HL-60/S4 treated with retinoic acid at 250 ng/mL for 4 days and 3 days (cell line): ENCODE measurements at regions not wholly inside any gene's neighbourhood (a gene's known extent, or its start where the extent isn't known, plus 50 kb on each side); places are given as distances from the start of the nearest gene placed in this dataset.
"Not testable (repeated sequence)": the region's sequence is repeated elsewhere in the genome, so short reads cannot be mapped to it uniquely, and the experiment has no call there.

Experiments used
- in situ Hi-C: fragments of 300-500 bp; cut with MboI; formaldehyde crosslinking; loops from 2 replicates; pipeline ENCODE4 v1.7.0; 2022; ENCODE audit warnings: low sequenced_read_pairs

DNA sequence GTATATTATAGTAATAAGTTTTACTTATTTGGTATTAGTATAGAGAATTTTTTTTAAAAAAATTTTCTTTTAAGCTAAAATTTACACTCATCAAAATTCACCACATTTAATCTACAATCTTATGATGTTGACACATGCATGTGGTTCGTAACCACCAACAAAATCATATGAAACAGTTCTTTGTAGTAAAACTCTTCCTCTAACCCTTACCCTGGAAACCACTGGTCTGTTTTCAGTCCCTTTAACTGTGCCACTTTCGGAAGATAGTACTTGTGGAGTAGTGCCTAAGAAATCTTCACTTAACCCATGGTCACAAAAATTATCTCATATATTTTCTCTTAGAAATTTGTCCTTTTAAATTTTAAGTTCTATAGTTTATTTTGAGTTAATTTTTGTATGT is 1498.8 kb downstream of the MAT2B start:
- in situ Hi-C loops: no loop called here

DNA sequence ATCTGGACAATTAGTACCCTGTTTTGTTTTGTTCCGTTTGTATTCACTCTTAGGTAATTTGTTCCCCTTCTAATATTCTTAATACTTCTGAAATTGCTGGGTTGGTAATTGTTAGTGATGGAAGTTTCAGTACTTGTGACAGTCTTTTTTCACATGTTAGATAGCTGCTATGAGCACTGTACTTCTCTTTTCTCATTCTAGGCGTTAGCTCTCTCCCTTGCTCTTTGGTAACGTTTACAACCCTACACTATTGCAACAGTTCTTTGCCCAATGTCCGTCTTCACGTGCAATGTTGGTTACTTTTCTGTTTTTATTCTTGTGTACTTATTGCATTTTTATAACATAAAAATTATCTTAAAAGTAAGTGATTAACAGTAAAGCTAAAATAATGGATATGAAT is 1509.0 kb downstream of the MAT2B start:
- in situ Hi-C loops: no loop called here

DNA sequence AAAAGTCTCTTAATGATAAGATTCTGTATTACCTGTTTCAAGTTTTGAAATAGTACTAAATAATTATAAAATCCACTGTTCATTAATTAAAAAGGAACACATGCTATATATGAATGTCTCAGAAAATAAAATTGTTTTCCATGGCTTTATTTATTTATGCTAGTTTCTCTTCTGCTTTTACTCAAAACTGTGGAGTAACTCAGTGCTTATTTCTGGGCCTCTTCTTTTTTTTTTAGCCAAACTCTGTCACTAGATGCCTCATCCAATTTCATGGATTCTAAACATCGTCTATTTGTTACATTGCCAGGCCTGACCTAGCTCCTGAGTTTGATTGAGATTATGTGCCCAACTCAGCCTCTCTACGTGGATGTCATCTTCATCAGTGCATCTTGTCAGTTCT is 1509.7 kb downstream of the MAT2B start:
- in situ Hi-C loops: no loop called here

DNA sequence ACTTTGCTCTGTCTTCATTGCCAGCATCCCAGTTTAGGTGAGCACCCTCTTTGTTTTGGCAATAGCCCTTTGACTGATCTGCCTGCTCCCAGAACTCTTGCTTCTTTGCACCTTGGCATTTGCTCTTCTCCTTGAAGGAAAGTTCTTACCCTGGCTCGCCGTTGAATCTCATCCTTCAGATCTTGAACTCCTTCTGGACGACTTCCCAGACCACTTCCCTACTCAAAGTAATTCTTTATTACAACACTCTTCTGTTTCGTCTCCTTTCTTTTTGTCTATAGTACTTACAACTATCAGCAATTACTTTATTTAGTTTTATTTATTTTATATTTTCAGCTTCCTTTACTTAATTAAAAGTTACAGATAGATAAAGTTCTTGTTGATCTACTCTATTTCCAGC is 1510.1 kb downstream of the MAT2B start:
- in situ Hi-C loops: no loop called here

DNA sequence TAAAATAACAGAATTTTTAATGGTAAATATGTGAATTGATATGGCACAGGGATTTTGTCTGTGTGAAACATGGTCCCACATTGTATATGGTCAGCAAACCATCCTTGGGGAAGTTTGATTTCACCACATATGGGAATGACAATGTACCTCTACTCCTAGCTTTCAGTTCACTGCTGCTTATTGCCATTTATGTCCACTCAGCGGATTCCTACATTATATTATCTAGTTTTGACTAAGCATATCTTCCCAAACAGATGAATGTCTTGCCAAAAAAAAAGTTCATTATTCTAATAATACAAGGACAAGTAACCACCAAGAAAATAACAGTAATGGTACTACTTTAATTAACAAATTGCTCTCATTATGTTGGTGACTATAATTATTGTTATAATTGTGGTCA is 1521.6 kb downstream of the MAT2B start:
- in situ Hi-C loops: no loop called here

DNA sequence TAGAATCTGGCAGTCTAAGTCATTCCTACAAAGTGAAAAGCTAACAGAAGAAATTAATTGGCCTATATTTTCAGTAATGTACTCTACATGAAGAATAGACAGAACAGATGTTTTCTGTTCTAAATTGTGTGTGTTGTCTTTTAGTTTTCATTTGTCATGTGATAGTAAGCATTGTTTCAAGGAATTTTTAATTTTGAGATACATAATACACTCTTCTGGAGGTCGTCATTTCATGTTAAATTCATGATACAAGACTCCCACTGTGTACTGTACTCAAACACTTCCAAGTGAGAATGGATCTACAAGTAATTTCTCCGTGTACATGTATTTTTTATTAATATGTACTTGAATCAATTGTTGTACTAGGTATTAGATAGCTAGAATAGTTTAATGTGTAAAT is 1522.9 kb downstream of the MAT2B start:
- in situ Hi-C loops: no loop called here

DNA sequence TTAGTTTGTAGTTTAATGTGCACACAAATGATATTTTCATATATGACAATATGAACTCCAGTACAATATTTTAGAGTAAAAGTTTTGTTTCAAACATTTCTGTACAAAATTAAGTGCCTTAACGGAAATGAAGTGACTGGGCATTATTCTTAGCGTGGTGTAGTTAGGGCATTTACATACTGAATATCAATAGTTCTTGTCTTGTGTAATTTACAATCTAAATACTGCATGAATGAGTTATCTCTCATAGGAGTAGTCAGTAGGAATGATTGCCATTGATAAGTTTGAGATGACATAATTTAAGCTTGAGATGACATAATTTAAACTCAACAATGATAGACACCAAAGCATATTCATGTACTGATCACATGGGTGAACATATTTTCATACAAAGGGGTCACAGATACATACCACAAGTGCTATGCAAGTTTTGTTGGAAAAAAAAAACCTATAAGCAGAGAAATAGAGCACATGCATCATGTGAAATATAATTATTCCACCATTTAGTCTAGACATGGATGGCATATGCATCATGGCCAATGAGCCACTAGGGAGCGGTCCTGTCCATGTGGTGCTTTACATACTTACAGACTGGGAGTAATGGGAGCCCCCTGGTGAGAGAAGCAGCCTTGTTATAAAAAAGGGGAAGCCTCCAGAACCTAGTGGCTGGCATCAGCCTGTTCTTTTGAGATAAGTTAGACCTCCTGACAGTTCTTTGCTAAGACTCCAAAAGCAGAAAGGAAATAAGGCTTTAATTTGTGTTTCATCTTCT is 1523.9 kb downstream of the MAT2B start:
- in situ Hi-C loops: no loop called here

DNA sequence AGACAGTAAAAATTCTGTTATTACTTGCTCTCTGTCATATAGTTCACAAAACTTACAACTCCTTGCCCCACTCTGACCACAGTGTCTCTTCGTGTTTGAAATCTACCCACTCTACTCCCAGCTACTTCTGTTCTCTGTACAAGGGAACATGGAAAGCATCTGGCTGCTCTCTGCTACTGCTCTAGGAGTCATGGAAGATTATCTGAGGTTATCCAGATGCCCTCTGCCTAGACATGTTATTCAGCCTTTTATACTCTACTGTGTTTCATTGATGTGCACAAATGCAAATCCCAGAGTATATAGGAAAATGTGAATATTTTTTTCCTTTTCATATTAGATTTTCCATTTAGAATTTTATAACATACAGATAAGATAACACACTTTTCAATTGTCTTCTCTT is 1525.6 kb downstream of the MAT2B start:
- in situ Hi-C loops: no loop called here

DNA sequence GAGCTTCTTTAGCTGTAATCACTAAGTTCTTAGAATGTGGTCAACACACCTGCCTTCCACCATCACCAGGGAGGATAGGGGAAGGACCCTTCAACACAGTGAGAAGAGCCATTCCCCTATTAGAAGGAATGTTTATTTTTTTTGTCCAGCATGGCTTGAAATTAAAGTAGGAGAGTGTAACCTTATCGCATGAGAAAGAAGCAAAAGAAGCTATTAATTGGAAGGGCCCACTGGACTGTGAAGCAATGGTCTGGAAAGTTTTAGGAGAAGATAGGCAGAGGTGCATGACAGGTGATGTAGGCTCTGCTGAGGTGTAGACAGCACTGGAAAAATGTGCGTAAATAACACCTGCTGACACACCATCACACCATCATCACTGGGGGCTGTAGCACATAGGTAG is 1526.0 kb downstream of the MAT2B start:
- in situ Hi-C loops: no loop called here

DNA sequence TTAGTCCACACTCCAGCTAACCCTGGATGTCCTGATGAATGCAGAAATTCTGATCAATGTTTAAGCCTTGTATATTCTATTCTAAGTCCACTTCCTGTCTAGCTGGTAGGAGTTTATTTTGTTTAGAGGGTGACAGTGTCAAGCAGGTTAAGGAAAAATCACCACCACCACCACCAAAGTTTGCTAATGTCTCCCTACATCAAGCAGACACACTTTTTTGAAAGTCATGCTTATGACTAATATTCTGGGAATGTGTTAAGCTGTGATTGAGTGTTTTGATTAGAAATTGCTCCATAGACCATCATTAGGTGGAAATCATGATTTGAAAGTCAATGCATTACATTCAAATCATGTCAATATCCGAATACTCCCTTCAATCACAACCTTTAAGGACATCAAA is 1530.1 kb downstream of the MAT2B start:
- in situ Hi-C loops: no loop called here

DNA sequence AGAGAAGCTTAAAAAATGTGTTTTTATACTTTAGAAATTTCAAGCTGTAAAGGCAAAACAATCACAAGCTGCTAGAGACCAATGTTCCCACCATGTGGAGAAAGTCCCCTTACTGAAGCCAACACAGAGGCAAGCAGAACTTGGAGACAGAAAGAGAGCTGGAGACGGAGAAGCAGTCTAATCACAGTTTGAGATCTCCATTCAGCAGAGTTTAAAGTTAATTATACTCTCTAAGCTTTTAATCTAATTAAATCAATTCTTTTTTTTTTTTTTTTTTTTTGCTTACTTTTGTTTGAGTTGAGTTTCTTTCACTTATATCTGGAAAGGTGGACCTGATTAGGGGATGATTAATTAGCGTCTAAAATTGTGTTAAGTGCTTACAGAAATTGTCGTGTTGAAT is 1534.3 kb downstream of the MAT2B start:
- in situ Hi-C loops: no loop called here

DNA sequence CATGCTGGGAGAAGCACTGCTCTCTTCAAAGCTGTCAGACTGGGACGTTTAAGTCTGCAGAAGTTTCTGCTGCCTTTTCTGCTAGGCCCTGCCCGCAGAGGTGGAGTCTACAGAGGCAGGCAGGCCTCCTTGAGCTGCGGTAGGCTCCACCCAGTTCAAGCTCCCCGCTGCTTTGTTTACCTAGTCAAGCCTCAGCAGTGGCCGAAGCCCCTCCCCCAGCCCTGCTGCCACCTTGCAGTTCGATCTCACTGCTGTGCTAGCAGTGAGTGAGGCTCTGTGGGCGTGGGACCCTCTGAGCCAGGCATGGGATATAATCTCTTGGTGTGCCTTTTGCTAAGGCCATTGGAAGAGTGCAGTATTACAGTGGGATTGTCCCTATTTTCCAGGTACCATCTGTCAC is 1540.5 kb downstream of the MAT2B start:
- in situ Hi-C loops: not testable (repeated sequence)

DNA sequence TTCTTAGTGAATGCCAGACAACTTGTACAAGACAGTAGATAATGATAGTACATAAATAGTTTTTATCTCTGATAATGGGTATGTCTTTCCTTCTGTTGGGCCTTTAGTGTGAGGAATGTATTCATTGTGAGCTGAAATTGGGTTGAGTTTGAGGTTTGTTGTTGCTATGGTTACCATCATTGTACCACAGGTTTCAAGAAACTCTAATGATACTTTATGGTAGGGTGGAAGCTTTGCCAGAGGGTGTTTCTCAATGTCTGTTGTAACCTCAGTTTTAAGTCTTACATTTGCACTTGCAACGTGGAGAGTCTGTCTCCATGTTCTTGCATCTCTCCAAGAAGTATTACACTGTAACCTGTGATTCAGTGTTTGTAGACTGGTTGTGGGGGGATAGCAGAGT is 1550.1 kb downstream of the MAT2B start:
- in situ Hi-C loops: no loop called here

DNA sequence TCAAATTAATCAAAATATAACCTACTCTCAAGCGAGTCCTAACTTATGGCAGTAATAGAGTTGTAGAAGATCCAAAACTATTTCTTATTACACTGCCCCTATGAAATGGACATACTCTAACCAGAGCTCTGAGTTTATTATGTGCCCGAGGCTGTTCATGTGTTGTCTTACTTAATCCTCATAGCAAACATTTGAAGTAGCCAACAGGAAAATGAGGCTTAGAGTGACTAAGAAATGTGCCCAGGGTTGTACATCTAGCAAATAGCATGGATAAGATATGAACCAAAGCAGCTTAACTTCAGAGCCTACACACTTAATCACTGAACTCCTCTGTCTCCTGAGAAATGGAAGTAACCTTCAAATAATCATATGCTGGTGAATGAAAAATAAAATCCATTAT is 1551.7 kb downstream of the MAT2B start:
- in situ Hi-C loops: no loop called here

DNA sequence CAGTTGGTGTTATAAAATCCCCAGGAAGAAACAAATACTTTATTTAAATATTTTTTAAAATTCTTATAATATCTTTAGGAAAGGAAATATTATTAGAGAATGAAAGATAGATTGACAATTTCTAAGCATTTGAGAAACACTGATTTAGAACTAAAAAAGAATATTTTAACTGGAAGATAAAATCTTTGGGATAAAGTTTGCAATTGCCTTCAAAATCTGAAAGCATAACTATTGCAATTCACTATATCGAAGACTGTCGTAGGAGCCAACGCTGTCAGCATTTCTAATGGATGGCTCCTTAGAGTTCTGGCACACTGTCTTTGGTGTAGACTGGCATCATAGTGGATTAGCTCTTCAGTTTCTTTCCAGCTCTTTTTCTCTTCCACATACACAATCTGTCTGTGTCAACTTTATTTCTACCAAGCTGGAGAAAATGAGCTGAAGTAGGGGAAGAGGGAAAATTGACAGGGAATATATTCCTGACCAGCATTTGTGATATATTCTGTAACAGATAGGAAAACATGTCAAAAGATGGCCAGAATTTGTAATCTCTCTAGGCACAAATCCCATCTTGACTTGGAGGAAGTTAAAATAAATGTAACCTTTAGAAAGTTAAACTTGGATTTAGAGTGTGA is 1561.4 kb downstream of the MAT2B start:
- in situ Hi-C loops: no loop called here

DNA sequence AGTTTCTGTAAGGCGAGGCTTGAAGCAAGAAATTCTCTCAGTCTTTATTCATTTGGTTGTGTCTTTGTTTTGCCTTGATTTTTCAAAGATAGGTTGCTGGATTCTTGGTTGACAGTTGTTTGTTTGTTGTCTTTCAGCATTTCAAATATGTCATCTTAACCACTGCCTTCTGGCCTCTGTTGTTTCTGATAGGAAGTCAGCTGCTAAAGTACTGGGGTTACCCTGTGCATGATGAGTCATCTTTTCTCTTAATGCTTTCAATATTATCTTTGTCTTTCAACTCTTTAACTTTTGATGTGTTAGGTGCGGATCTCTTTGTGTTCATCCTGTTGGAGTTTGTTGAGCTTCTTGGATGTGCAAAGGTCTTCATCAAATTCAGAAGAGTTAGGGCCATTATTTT is 1571.3 kb downstream of the MAT2B start:
- in situ Hi-C loops: no loop called here

DNA sequence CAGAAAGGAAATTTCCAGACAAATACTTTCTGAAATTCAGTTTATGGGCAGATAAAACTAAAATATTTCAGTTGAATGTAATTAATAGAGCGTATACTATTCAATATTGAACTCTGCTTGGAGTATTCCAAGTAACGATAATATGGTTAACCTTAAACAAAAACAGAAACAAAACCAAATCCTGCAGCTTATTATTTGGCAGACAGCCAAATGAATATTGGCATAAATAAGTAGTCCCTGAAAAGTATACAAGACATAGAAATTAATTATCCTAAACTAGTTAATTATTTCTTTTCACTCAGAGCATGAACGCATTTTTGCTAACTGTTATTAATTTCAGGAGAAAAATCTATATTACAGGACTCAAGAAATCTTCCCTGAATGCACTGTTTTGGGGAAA is 1574.0 kb downstream of the MAT2B start:
- in situ Hi-C loops: no loop called here

DNA sequence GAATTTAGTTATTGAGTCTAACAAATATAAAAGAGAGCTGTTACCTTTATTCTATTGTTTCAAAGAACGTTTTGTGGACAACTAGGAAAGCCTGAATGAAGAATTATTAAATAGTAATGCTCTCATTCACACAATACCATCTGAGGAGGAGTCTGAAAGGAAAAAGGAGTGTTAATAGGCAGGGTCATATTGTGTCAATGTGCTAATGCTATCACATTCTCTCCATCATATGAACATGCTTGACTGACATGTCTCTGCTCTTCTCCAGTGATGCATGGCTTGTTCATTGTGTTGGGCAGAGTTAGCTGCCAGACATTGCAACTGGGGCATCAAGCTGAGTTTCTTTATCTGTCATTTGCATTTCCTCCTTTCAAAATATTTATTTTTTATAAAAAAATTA is 1578.0 kb downstream of the MAT2B start:
- in situ Hi-C loops: no loop called here

DNA sequence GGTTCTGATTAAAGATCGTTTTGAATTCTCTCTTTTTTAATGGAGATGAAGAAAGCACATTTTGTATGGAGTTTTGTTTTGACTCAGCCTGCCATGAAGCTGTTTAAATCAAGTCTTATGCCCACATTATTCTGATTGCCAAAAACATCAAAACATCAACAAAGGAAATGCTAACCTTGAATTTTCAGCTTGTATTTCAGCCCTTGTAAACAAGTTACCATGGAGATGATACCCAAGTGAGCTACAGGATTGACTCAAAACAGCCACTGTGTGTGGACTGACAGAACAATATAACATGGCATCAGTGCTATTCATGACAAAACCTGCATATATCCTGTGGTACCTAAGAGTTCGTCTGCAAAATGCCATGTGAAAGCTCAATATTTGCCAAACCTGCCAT is 1581.0 kb downstream of the MAT2B start:
- in situ Hi-C loops: no loop called here

DNA sequence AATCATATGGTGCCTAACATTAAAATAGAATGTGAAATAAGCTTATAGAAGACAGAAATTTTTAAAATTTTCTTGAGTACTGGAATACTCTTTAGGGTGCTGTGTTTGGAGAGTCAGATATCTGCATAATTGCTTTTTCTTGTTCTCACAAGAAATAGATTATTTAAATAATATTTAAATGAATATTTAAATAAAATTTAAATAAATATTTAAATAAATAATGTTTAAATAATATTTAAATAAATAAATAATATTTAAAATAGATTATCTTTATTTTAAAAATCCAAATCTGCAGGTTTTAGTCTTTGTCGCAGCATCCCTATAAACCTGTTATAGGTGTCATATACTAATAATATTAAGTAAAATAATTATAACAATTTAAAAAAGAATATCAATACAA is 1589.4 kb downstream of the MAT2B start:
- in situ Hi-C loops: no loop called here

DNA sequence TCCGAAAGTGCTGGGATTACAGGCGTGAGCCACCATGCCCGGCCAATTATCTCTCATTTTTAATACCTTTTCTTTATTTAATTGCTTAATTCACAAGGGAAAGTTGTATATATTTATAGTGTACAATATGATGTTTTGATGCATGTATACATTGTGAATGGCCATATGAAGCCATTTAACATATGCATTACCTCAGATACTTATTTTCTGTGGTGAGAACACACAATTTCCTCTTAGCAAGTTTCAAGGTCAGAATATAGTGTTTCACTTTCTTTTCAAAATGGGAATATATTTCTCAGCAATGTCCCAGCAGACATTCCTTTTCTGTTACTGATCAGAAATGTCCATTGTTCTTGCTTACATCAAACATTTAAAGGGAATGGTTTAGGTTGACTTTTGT is 1596.3 kb downstream of the MAT2B start:
- in situ Hi-C loops: no loop called here

DNA sequence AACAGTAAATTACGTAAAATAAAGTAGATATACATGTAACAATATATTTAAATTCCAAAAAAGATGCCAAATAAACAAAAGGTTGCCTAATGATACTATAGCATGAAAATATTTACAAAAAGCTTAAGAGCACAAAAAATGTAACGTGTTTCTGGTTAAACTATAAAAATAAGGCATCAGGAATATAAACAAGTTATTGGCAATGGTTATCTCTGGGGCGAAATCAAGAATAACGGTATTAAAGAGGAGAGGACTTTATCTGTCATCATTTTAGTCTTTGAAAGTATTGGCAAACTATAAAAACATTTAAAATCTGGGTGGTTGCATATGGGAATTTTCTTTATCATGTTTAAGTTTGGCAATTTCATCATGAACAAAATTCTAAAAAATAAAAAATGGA is 1599.2 kb downstream of the MAT2B start:
- in situ Hi-C loops: no loop called here

DNA sequence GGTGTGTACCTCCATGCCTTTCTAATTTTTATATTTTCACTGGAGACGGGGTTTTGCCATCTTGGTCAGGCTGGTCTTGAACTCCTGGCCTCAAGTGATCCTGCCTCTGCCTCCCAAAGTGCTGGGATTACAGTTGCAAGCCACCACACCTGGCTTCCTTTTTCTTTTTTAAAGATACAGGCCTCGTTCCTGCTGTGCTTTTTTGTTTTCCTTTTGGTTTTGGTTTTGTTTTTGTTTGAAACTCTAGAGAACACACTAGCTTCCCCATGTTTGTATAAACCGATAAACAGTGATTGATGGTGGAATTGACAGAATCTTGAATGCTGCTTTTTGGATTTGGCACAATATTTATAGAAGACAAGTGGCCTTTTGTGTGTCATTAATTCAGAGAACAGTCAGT is 1603.4 kb downstream of the MAT2B start:
- in situ Hi-C loops: no loop called here
